ENCODE measurements at regions not wholly inside any gene's neighbourhood (a gene's known extent, or its start where the extent isn't known, plus 50 kb on each side); places are given as distances from the start of the nearest gene placed in this dataset.
"Not testable (repeated sequence)": the region's sequence is repeated elsewhere in the genome, so short reads cannot be mapped to it uniquely, and the experiment has no call there.

DNA sequence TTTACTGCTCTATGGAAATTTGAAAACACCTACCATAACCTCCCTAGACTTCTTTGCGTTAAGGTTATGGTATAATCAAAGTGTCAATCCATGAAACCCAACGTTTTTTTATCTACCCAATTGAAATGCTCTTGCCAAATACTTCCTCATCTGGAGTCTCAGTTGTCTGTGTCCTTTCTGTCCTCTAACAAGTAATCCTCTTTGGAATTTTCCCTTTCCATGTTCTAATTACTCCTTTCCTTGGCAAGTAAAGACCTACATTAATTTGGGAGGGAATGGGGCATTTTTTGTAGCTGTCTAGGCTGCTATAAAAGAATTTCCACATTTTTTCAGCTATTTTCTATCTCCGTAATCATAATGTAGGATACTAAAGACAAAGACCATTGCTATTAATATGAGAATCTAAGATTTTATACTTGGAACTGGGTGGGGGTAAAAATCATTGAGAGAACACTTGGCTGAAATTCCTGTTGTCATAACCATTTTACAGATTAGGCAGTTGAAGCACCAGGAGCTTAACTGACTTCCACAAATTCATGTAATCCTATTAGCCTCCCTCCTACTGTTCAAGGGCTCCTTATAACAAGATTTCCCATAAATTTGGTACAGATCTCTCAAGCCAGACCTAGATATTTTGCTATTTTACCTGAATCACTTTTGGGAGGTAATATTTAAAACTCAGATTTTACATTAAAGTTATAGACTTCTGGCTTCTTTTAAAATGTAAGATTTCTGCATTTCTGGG lies 1307.6 kb downstream of the XPNPEP1 start:
- DNase-seq (ENCODE audit: low spot score) (no peak), FAIRE-seq (no peak)

DNA sequence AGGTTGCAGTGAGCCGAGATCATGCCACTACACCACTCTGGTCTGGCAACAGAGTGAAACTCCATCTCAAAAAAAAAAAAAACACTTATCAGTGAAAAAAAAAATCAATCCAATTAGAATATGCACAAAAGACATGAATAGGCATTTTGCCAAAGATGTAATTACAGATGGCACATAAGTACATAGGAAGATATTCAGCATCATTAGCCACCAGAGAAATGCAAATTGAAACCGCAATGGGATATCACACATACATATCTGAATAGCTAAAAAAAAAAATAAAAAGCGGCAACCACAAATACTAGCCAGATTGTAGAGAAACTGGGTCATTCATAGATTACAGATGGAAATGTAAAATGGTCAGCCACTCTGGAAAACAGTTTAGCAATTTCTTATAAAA lies 1310.8 kb downstream of the XPNPEP1 start:
- FAIRE-seq, result no peak
- DNase-seq (ENCODE audit: low spot score), result no peak

DNA sequence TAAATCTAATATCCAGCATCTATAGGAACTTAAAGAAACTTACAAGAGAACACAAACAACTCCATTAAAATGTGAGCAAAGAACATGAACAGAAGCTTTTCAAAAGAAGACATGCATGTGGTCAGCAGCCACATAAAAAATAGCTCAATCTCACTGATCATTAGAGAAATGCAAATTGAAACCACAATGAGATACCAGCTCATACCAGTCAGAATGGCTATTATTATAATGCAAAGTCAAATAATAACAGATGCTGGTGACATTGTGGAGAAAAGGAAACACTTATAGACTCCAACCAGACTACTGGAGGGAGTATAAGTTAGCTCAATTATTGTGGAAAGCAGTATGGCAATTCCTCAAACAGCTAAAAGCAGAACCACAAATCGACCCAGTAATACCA lies 1314.5 kb downstream of the XPNPEP1 start:
- FAIRE-seq (no peak), DNase-seq (ENCODE audit: low spot score) (no peak)

DNA sequence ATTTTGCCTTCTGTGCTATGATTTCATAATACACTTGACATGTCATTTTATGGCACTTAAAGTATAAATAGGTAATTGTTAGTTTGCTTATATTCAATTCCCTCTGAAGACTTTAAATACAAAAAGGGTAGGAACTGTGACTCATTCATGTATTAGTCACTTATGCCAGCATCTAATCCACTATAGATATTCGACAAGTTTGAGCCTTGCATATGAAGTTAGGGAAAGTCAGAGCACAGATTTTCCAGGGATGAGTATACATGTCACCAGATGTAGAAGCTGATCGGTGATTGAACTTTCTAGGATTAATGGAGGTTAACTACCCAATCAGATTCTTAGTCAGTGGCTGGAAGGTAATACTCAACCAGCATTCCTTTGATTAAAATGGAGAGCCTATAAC lies 1321.5 kb downstream of the XPNPEP1 start:
- no peak for DNase-seq (ENCODE audit: low spot score)

DNA sequence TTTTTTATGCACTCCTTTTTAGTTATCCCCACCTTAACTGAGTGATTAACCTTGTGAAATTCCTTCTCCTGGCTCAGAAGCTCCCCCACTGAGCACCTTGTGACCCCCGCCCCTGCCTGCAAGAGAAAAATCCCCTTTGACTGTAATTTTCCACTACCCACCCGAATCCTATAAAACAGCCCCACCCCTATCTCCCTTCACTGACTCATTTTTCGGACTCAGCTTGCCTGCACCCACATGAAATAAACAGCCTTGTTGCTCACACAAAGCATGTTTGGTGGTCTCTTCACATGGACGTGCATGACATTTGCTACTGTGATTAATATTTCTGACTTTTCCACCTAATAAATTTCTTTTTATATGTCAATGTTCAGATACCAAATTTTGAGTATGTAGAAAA lies 1322.8 kb downstream of the XPNPEP1 start:
- not testable (repeated sequence) for FAIRE-seq; DNase-seq (ENCODE audit: low spot score)

More for the DNA sequence above, 1321.5 kb downstream of the XPNPEP1 start:
- FAIRE-seq, result no peak

DNA sequence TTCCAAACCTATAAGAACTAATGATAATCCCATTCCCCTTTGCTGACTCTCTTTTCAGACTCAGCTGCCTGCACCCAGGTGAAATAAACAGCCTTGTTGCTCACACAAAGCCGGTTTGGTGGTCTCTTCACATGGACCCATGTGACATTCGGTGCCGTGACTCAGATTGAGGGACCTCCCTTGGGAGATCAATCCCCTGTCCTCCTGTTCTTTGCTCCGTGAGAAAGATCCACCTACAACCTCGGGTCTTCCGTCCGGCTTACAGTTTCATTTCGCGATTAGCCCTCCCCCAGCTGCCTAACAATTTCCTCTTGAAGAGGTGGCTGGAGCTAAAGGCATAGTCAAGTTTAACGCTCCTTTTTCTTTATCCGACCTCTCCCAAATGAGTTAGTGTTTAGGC lies 1324.0 kb downstream of the XPNPEP1 start:
- FAIRE-seq, result not testable (repeated sequence)

DNA sequence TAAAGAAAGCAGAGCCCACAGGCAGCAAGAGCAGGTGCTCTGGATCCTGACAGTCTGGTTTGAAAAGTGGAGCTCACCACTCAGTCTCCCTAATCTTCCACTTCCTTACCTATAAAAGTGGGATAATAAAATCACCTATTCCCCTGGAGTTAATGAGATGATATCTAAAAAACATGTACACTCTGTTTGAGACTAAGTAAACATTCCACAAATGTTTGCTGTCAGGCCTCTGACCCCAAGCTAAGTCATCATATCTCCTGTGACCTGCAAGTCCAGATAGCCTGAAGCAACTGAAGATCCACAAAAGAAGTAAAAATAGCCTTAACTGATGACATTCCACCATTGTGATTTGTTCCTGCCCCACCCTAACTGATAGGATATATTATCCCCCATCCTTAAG lies 1324.5 kb downstream of the XPNPEP1 start:
- no peak for FAIRE-seq
- DNase-seq (ENCODE audit: low spot score), result no peak

More for the DNA sequence above, 1324.0 kb downstream of the XPNPEP1 start:
- DNase-seq (ENCODE audit: low spot score), result not testable (repeated sequence)

DNA sequence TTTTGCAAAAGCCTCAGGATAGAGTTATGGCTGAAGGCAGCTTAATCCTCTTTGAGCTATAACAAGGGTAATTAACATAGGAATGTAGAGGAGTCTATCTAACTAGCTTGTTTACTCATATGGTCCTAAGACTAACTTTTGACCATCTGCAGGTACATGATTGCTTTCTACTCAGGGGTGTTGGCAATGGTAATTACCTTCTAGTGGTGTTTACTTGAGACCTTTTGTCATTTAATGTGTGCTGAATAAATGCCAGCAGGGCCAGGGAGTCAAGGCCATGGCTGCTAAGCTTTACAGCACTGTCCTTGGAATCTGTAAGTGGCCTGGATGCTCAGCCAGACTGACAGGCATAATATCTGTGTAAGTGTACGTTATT lies 1325.0 kb downstream of the XPNPEP1 start:
- FAIRE-seq (no peak), DNase-seq (ENCODE audit: low spot score) (no peak)

DNA sequence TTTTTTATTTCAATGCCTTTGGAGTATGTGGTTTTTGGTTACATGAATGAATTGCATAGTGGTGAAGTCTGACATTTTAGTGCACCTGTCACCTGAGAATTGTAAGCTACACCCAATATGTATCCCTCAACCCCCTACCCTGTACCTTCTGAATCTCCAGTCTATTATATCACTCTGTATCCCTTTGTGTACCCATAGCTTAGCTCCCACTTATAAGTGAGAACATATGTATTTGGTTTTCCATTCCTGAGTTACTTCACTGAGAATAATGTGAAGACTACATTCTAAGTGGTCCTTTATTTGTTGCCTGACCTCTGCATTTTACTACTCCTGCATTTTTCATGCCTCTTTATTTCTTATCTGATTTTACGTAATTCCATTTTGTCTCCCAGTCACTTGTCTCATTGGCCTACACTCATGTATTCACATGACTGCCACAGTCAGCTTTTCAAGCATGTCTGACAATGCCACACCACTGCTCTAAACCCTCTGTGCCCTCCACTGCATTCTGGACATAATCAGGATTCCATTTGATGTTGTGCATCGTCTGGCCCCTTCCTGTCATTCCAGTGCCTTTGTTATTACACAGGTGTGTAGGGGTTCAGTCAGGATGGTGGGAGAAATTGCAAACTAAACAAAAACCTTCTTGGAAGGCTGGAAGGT lies 1325.5 kb downstream of the XPNPEP1 start:
- no peak for DNase-seq (ENCODE audit: low spot score)
- FAIRE-seq, result no peak

DNA sequence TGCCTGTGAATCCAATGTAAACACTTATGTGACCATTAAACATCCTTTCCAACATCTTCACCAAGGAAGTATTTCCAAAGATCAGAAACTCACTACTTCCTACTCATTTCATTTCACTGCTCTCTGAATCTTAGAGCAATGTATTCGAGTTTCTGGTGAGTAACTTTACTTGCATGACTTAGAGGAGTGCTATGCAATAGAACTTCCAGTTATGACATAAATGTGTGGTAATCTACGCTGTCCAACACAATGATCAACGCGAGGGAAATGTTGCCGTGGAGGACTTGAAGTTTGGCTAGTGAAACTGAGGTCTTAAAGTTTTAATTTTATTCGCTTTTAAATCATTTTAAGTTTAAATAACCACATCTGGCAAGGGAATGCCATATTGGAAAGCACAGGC lies 1326.3 kb downstream of the XPNPEP1 start:
- no peak for DNase-seq (ENCODE audit: low spot score)

DNA sequence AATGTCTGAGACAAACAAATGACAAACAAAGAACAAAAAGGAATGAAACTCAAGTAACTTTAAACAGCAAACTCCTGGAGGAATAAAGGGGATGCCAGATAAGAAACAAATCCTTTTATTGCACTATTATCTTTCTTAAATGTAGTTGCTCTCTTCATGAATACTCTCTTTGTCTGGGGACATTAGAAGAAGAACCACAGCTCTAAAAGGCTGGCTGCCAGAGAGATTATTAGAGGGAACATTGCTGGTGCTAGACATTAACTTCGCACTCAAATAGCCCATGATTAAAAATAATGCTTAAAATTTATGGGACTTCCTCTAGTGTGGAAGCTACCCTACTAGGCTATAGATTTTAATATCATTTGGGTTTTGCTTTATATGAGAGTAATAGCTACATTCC lies 1330.4 kb downstream of the XPNPEP1 start:
- FAIRE-seq, result no peak
- no peak for DNase-seq (ENCODE audit: low spot score)

More for the DNA sequence above, 1326.3 kb downstream of the XPNPEP1 start:
- FAIRE-seq, result no peak

DNA sequence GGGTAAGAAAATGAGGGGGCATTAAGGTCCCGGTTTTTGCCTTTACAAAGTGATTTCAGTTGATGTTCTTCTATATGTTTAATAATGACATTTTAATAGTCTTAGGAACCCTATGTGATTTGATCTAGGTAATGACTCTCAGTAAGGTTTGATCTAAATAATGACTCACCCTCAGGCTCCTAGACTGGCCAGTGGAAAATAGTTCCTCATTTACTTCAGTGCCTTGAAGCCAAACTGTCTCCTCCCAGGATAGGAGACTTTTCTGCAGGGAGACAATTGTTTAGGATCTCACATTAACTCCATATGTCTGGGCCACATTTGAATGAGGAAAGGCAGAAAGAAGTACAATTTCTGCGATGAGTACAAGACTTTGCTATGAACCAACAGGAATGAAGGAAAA lies 1331.9 kb downstream of the XPNPEP1 start:
- DNase-seq (ENCODE audit: low spot score) (no peak), FAIRE-seq (no peak)

DNA sequence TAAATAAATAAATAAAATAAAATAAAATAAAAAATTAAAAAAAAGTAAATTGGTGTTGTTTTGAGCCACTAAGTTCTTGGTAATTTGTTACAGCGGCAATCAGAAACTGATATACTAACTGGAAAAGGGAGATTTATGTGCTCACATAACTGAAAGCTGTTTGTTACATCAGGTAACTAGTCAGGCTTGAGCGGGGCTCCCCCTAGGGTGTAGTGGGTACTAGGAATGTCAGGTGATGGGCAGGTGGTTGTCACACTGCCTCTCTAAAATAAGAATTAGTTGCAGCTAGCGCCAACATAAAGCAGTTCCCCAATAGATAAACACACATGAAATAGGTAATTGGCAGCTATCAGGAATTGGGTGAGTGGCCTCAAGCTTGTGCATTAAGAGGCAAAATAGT lies 1336.9 kb downstream of the XPNPEP1 start:
- DNase-seq (ENCODE audit: low spot score) (no peak), FAIRE-seq (no peak)

DNA sequence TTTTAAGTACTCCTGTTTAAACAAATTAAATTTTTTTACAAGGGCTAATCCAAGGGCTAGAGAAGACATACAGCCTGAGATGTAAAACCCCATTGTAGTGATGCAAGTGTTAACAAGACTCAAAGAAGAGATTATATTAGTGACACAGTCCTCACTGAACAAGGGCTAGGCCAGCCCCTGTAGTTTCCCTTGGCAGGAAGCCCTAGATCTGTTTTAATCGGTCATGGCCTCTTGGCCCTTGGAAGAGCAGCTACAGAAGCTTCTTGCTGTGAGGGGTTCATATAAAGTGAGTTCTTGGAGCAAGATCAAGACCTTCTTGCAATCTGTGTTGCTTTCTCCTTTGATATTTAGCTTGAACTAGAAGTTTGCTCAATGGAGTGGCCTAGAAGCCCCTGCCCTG lies 1339.4 kb downstream of the XPNPEP1 start:
- FAIRE-seq, result no peak

DNA sequence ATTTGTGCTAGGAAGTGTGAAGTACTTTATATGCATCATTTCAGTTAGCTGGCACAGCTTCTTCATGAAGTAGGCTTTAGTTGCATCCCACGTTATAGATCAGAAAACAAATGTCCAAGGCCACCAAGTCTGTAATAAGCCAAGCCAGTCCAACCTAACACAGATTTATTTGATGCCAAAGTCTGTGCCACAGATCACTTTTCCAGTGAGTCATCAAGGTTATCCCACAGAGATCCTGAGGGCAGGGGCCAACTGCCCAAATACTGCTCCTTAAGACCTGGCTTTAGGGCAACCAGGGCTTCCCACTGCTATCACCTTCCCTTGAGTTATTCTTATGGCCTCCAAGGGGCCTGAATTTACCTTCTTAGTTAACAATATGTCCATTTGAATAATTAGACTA lies 1340.4 kb downstream of the XPNPEP1 start:
- no peak for DNase-seq (ENCODE audit: low spot score)
- FAIRE-seq, result no peak

More for the DNA sequence above, 1339.4 kb downstream of the XPNPEP1 start:
- no peak for DNase-seq (ENCODE audit: low spot score)

DNA sequence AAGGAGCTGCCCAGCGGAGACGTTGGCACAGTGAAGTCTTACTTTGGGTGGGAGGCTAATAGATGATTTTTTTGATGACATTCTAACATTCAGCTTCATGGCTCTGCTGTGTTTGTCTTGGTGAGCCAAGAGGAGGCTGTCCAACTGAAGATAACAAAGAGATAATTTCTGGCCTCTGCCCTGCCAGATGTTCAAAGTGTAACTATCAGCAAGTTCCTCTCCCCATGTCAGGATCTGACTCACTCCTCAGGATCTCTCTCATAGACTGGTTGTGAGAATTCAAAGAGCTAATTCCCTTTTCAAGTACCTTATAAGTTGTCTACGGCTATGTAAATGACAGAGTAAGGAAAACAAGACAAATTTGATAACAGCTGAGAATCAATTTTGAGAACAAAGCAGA lies 1340.9 kb downstream of the XPNPEP1 start:
- DNase-seq (ENCODE audit: low spot score), result no peak
- no peak for FAIRE-seq

DNA sequence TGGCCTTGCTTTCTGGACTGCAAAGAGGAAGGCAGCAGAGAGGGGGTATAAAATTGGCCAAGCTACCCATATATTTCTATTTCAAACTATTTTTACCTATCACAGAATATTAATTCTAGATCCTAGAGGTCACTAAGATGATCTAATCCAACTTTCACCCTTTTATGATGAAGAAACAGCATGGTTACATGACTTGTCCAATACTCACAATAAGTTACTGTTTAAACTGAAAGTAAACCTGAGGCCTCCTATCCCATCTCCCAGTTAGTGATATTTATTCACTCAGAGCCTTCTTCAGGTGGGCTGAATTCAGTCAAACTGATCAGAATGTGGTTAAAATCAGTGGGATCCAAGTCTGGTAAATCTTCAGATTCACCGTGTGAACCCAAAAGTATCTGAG lies 1345.1 kb downstream of the XPNPEP1 start:
- no peak for DNase-seq (ENCODE audit: low spot score)
- FAIRE-seq, result no peak

DNA sequence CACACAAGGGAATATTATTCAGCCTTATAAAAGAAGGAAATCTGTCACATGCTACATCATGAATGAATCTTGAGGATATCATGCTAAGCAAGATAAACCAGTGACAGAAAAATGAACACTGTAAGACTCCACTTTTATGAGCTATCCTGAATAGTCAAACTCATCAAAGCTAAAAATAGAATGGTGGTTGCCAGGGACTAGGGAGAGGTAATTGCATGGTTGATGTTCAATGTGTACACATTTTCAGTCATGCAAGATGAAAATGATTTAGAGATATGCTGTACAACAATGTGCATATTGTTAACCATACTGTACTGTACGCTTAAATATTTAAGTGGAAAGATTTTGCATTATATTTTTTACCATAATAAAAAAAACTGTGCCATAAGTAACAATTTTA lies 1349.1 kb downstream of the XPNPEP1 start:
- FAIRE-seq, result no peak

DNA sequence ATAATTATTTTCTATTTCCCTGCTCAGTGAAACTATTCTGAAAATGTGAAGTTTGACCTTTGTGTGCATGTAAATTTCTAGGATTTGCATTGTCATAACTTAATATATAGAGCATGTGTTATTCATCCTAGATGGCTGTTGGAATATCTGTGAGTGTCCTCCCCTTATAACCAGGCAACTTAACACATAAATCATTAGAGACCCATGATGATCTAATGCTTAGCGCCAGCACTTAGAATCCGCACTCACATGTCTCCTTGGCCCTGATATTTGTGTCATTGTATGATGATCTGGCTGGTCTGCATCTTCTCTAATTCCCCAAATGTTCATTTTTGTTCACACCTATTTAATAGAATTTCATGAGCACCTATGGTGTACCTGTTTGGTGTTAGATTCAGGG lies 1354.5 kb downstream of the XPNPEP1 start:
- FAIRE-seq, result no peak
- no peak for DNase-seq (ENCODE audit: low spot score)

More for the DNA sequence above, 1349.1 kb downstream of the XPNPEP1 start:
- no peak for DNase-seq (ENCODE audit: low spot score)

DNA sequence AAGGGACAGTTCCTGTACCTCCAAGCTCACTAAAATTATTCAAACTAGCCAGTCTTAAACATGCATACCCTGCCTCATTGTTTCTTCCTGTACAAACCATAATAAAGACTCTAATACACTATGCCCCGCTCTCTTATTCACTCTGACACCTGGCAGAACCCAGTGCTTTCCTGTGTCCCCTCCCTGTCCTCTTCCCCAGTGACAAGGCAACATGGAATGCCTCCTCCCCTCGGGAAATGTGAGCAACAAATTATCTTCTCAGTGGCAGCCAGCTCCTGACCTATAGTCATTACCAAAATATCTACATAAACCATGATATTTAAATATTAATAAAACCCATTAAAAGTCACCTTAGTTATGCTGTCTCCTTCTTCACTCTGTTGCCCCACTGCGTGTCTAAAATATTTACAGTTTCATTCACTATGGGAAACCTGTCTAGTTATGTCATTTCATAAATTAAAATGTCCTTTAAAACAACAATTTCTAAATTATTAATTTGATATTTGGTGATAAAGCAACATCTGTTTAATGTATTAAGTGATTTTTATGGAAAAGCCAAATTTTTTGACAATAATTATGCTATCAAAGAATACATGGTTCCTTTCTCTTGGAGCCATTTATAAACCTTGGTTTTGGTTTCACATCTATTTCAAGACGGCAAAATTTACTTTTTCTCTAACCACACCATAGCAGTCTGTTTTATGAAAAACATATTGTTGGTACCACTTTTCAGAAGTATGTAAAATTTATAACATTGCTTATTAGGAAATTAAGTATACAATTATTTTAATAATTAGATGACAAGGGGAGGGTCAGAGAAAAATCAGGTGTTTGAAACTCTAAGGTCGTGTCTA lies 1355.2 kb downstream of the XPNPEP1 start:
- FAIRE-seq, result no peak
- DNase-seq (ENCODE audit: low spot score), result no peak

DNA sequence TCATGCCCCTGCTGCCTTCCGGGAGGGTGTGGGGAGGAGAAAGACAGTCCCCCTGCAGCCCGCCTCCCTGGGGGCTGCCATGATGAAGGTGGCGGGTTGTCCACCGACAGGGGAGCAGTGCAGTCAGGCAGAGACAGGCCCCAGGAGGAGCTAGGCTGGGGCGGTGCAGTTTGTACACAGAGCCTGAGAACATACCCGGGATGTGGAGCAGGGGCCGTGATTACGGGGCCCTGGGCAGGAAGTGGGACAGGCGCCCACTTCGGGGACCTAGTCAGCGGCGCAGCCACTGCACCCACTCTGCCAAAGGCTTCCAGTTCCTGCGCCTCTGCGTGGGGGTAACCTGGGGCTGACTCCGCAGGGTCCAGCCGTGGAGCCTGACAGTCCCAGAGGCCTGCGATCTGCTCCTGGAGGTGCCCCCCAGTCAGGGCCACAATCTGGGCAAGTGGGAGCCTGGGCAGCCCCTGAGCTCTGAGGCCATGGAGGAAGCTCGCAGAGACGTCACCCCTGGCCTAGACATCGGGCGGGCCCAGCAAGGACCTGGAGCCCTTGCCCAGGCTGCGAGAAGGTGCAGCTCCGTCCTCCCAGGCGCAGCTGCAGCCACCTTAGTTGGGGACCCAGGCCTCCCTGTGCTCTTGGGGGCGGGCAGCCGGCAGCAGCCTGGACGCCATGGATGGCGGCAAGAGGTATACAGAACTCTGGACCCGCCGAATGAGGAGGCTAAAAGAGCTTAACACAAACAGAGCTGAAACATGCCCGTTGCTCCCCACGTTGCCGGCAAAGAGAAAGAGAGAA lies 1356.8 kb downstream of the XPNPEP1 start:
- DNase-seq (ENCODE audit: low spot score), result no peak
- FAIRE-seq, result no peak
